Erythroblast (primary cell): ENCODE measurements at regions not wholly inside any gene's neighbourhood (a gene's known extent, or its start where the extent isn't known, plus 50 kb on each side); places are given as distances from the start of the nearest gene placed in this dataset.

Experiments used
- GATA1 ChIP-seq: IDR thresholded peaks from 2 replicates; pipeline ENCODE4 v1.6.1; 2011; ENCODE audit warnings: low read depth, mild to moderate bottlenecking, control low read depth, low read length, moderate library complexity
- POLR2A ChIP-seq: IDR thresholded peaks from 2 replicates; pipeline ENCODE4 v1.6.1; 2011; ENCODE audit warnings: mild to moderate bottlenecking, low read length

GRCh38 chr1:58338081-58338480, 208.4 kb downstream of the OMA1 start:
- TF ChIP-seq POLR2A (no peak), GATA1 (no peak)
